NCI-H187 (cell line): ENCODE measurements at regions not wholly inside any gene's neighbourhood (a gene's known extent, or its start where the extent isn't known, plus 50 kb on each side); places are given as distances from the start of the nearest gene placed in this dataset.
"Not testable (repeated sequence)": the region's sequence is repeated elsewhere in the genome, so short reads cannot be mapped to it uniquely, and the experiment has no call there.

Experiments used
- DNase-seq, 2 experiments: peaks; one replicate each; lab custom pipeline; 2025; lab: John Stamatoyannopoulos, UW

- DNase-seq: no peak
Measured at GRCh38 chr5:57893926-57894325, 411.3 kb upstream of the ACTBL2 start.

GRCh38 chr5:57891443-57891842, 408.8 kb upstream of the ACTBL2 start:
- DNase-seq: no peak

DNA sequence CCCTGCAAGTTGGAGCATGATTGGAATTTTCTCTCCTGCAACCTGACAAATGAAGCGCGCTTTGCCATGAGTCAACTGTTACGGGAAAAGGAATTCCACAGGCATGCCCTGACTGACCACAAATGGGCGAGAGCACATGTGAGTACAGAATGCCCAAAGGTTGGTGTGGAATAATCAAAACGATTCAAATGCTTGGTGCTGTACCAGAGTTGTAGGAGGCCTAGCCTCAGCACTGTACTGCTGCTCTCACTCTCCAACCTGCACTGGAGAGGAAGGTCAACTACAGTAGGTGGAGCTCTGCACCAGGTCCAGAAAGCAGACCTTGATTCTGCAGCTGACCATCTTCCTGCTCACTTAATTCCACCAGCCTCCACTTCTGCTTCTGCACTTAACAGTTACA, 406.9 kb upstream of the ACTBL2 start:
- DNase-seq: no peak

DNA sequence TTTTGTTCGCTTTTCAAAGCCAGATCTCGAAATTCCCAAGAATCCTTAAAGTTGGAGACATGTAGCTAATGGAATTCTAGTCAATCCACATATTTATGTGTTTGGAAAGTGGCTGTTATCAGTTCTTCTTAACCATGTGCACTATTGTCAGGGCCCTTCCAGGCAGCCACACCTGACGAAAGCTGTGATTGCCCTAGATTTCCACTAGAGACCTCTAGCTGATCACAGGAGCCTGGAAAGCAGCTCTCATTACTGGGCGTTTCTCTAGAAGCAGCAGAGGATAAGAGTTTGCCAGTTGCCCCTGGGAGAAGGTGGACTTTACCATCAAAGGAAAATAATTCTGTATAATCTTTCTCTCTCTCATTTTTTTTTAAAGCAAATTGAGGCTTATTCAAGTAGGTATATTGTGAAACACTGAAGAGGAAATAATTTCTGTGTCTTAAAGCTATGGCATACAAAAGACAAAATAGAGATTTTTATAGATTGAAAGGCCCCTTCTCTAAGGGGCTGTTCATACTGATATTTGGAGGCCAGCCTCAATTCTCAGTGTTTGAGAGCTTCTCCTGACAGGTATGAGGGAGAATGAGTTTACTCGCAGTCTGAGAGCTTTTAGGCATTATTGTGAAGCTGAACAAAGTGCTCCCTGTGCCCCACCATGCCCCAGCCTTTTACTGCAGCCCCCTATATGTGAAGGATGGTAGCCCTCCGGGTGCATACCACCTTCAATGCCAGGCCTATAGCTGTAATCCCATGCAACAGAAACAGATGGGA, 405.4 kb upstream of the ACTBL2 start:
- no peak for DNase-seq

GRCh38 chr5:57884346-57885102, 401.9 kb upstream of the ACTBL2 start:
- DNase-seq: no peak

GRCh38 chr5:57880216-57880615, 397.6 kb upstream of the ACTBL2 start:
- no peak for DNase-seq

GRCh38 chr5:57878301-57878722, 395.7 kb upstream of the ACTBL2 start:
- no peak for DNase-seq

DNA sequence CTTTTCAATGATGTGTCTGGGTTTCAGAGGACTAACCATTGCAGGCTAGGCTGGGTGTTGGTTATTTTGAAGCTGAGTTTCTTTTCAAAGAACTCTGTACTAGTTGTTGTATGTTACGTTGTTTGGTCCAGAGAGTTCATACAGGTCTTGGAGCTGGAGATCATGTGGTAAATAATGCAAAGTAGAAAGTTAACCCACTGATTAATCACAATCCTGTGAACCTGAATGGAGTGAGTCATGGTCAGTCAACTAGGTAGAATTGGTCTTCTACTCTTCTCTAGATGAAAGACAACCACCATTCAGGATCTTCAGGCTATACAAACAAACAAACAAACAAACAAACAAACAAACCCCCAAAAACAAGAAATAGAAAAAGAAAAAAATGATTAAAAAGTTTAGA, 388.9 kb upstream of the ACTBL2 start:
- no peak for DNase-seq

DNA sequence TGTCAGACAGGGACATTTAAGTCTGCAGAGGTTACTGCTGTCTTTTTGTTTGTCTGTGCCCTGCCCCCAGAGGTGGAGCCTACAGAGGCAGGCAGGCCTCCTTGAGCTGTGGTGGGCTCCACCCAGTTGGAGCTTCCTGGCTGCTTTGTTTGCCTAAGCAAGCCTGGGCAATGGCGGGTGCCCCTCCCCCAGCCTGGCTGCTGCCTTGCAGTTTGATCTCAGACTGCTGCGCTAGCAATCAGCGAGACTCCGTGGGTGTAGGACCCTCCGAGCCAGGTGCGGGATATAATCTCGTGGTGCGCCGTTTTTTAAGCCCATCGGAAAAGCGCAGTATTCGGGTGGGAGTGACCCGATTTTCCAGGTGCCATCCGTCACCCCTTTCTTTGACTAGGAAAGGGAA, 387.7 kb upstream of the ACTBL2 start:
- not testable (repeated sequence) for DNase-seq

- DNase-seq: no peak
Measured at GRCh38 chr5:57863661-57864060, 381.1 kb upstream of the ACTBL2 start.

- DNase-seq: no peak
Measured at GRCh38 chr5:57862942-57863341, 380.3 kb upstream of the ACTBL2 start.

DNA sequence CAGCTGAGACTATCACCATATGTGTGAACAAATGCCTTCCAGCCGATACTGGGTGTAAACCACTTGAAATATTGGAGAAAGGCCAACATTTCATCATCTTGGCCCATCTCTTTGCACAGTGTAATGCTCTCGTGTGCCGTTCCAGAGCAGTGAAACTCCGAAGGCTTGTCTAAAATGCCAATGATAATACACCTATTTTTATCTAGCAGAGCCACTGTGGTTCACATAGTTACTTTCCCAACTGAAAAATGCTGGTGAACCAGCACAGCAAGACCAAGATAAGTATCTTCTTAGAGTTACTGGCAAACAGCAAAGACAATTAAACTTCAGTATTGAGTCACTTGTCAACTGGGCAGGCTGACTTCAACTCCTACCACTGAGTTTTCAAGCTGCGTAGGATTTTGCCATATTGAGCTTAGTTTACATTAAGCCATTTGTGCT, 379.9 kb upstream of the ACTBL2 start:
- DNase-seq: no peak

GRCh38 chr5:57859626-57860025, 377.0 kb upstream of the ACTBL2 start:
- no peak for DNase-seq

DNA sequence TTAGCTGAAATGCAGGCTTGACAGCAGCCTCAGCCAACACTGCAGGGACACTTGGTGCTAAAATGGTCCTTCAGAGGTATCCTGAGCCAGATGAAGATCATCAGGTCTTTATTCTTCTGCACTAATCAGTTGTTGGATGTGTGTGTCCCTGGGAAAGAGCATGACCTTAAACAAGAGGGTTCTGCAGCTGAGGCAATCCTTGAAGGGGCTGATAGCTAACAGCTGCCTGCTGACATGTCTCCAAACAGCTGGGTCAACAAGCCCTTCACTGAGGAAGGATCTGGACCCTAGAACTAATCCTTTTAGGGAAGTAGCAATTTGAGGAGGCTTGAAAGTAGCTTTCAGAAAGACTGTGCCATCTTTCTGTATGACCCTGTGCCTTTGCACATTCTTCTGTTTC, 376.3 kb upstream of the ACTBL2 start:
- DNase-seq: no peak

DNA sequence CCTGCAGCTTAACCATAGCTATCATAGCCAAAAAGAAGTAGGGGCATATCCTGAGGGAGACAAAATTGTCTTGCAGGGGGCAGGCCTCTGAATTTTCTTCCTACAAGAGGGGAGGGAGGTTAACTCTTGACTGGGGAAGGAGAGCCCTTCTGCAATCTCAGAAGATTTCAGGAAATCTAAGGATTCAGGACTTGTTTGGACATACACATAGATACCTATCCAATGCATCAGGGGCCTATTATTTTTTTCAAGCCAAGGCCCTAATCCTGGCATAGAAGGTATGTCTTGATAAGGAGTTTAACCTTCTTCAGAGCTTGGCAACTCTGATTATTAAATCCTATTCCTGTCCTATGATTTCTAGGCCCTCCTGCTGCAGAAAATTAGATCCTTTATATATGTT, 375.1 kb upstream of the ACTBL2 start:
- no peak for DNase-seq

DNA sequence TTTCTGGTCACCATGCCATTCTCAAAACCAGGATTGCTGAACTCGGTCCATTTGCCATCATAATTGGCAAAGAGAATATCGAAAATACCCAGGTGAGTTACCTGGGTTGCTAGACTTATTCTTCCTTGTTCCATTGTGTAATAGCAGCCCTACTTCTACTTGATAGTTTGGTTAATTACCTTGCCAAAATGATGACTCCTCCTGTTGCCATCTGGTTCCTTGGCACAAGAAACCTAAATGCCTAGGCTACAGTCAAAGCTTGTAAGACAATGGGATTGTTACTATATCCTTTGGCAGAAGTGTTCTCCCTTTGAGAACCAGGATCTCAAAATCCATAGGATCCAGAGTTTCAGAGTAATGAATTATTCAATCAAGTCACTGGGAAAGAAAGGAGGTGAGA, 373.2 kb upstream of the ACTBL2 start:
- DNase-seq: no peak

- peak; percentile 20 to 23 for DNase-seq
Measured at GRCh38 chr5:57853929-57854697, 371.5 kb upstream of the ACTBL2 start.

- no peak for DNase-seq
Measured at GRCh38 chr5:57850109-57850508, 367.5 kb upstream of the ACTBL2 start.

DNA sequence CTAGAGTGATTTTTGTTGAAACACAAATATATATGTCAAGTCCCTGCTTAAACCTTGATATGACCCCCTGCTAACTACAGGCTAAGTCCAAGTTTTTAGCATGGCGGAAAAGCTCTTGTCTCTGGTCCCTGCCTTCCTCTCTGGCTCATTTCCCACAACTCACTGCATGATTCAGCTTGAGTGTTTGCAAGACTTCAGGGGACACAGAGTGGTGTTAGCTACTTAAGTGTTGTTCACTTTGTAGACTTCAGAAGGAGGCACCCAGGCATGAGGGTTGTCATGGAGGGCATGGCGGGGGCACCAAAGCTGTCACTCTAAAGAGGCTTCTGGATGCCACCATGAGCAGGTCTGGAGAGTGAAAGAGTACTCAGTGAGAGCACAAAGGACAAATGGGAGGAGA, 362.4 kb upstream of the ACTBL2 start:
- DNase-seq: no peak

DNA sequence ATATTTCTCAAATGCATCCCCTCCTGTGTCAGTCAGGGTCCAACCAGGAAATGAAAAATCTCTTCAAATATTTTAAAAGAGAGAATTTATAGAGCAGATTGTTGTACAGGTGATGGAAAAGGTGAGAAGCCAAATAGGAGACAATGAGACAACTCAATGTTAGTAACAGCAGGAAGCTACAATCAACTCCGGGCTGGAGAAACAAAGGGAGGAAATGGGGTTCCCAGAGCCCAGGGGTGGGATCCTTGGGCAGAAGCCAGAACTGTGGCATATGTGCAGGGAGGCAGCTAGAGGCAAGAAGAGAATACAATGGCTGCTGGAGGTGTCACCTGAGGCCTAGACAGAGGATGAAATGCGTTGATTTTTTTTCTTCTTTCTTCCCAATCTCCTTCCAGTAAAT, 361.8 kb upstream of the ACTBL2 start:
- DNase-seq: no peak

- no peak for DNase-seq
Measured at GRCh38 chr5:57843059-57843367, 360.4 kb upstream of the ACTBL2 start.

- DNase-seq: no peak
Measured at GRCh38 chr5:57842364-57843058, 359.9 kb upstream of the ACTBL2 start.
